Mammary epithelial cell (primary cell): ENCODE measurements at regions not wholly inside any gene's neighbourhood (a gene's known extent, or its start where the extent isn't known, plus 50 kb on each side); places are given as distances from the start of the nearest gene placed in this dataset.

Experiments
- EZH2 ChIP-seq: IDR thresholded peaks from 2 replicates; pipeline ENCODE4 v1.6.1; 2012; ENCODE audit warnings: low read length, inconsistent platforms, borderline replicate concordance
- TF ChIP-seq, protein P1 (sequence below), 2 donors: IDR thresholded peaks in 1 of 2; conservative IDR thresholded peaks in 1 of 2; 2 replicates each; pipeline ENCODE4 v1.5.1; 2011 to 2012; ENCODE audit warnings: inconsistent platforms in 2 of 2, low read length in 2 of 2, mild to moderate bottlenecking in 2 of 2, control low read depth in 1 of 2, low read depth in 1 of 2; ENCODE audit not compliant: insufficient read depth in 1 of 2; ENCODE audit errors: extremely low read depth in 1 of 2

DNA sequence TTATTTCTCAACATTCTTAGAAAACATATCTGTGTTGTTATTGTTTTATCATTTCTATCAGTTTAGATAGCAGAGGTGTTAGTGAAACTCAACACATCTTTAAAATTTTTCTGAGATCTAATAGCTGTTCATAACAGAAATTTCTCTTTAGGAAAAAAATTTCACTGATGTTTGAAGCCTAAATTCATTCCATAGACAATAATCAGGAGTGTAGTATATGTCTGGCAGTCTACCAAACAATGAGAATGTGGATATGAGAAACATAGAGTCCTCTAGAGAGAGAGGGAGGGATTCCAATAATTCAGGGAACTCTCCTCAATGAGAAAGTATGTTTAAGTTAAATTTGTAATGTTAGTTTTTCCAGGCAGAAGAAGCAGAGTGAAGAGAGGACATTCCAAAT lies 118.2 kb upstream of the EDNRB start:
- TF ChIP-seq EZH2, result no peak
- TF ChIP-seq, protein P1, sequence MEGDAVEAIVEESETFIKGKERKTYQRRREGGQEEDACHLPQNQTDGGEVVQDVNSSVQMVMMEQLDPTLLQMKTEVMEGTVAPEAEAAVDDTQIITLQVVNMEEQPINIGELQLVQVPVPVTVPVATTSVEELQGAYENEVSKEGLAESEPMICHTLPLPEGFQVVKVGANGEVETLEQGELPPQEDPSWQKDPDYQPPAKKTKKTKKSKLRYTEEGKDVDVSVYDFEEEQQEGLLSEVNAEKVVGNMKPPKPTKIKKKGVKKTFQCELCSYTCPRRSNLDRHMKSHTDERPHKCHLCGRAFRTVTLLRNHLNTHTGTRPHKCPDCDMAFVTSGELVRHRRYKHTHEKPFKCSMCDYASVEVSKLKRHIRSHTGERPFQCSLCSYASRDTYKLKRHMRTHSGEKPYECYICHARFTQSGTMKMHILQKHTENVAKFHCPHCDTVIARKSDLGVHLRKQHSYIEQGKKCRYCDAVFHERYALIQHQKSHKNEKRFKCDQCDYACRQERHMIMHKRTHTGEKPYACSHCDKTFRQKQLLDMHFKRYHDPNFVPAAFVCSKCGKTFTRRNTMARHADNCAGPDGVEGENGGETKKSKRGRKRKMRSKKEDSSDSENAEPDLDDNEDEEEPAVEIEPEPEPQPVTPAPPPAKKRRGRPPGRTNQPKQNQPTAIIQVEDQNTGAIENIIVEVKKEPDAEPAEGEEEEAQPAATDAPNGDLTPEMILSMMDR (conservative IDR thresholded peaks at IDR 0.05 in 1 of 2, IDR thresholded peaks at IDR 0.05 in 1 of 2; ENCODE audit: extremely low read depth in 1 of 2, insufficient read depth in 1 of 2, low read depth in 1 of 2, low read length in 2 of 2), result no peak
